HEK293T (cell line): ENCODE measurements at regions not wholly inside any gene's neighbourhood (a gene's known extent, or its start where the extent isn't known, plus 50 kb on each side); places are given as distances from the start of the nearest gene placed in this dataset.

Experiments used
- ARNT ChIP-seq: fragments of 450-650 bp; IDR thresholded peaks from 2 replicates; pipeline ENCODE4 v1.6.1; 2017; ENCODE audit warnings: mild to moderate bottlenecking
- BHLHE40 ChIP-seq: fragments of 450-650 bp; IDR thresholded peaks from 2 replicates; pipeline ENCODE4 v1.6.1; 2016; ENCODE audit warnings: mild to moderate bottlenecking, moderate library complexity, borderline replicate concordance
- CTBP1 ChIP-seq: fragments of 450-650 bp; IDR thresholded peaks from 2 replicates; pipeline ENCODE4 v1.6.1; 2016; ENCODE audit warnings: borderline replicate concordance
- FOXA1 ChIP-seq: fragments of 450-650 bp; IDR thresholded peaks from 2 replicates; pipeline ENCODE4 v1.6.1; 2016; ENCODE audit warnings: mild to moderate bottlenecking
- FOXK2 ChIP-seq: fragments of 450-650 bp; IDR thresholded peaks from 2 replicates; pipeline ENCODE4 v1.6.1; 2016; ENCODE audit warnings: mild to moderate bottlenecking
- FOXM1 ChIP-seq: fragments of 450-650 bp; IDR thresholded peaks from 2 replicates; pipeline ENCODE4 v1.6.1; 2017; ENCODE audit warnings: mild to moderate bottlenecking, borderline replicate concordance
- L3MBTL2 ChIP-seq: fragments of 450-650 bp; conservative IDR thresholded peaks from 2 replicates; pipeline ENCODE4 v1.6.1; 2016; ENCODE audit warnings: mild to moderate bottlenecking
- LEF1 ChIP-seq: fragments of 450-650 bp; IDR thresholded peaks from 2 replicates; pipeline ENCODE4 v1.6.1; 2017; ENCODE audit warnings: mild to moderate bottlenecking, borderline replicate concordance
- NFRKB ChIP-seq: fragments of 450-650 bp; IDR thresholded peaks from 2 replicates; pipeline ENCODE4 v1.6.1; 2016; ENCODE audit warnings: mild to moderate bottlenecking, moderate library complexity
- SP1 ChIP-seq: fragments of 450-650 bp; IDR thresholded peaks from 2 replicates; pipeline ENCODE4 v1.6.1; 2017
- SUZ12 ChIP-seq: fragments of 450-650 bp; IDR thresholded peaks from 2 replicates; pipeline ENCODE4 v1.6.1; 2016; ENCODE audit warnings: mild to moderate bottlenecking
- TARDBP ChIP-seq: fragments of 450-650 bp; IDR thresholded peaks from 2 replicates; pipeline ENCODE4 v1.6.1; 2016
- TF ChIP-seq, protein P1 (sequence below): fragments of 450-650 bp; IDR thresholded peaks from 2 replicates; pipeline ENCODE4 v1.6.1; 2016

DNA sequence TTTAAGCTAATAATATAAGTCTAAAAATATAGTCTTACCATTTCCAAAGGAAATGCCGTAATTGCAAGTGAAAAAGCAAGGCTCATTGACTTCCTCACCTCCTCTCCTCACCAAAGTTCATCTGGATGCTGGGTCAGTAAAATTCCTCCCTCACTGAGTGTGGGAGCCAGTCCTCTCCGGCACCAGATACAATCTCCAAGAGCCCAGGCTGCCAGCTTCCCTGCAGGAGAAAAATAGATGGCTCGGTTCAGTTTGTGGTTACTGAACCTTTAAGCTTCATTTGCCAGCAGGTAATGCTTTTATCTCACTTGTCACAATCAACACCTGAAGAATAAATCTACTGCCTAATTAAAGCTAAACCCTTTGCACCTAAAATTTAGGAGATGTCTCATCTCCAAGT is 115.3 kb upstream of the VLDLR start:
- TF ChIP-seq SUZ12 (no peak), SP1 (no peak), BHLHE40 (no peak), L3MBTL2 (no peak), ARNT (no peak), CTBP1 (no peak), FOXM1 (no peak), FOXK2 (no peak), FOXA1 (no peak), NFRKB (no peak), TARDBP (no peak), LEF1 (no peak)
- TF ChIP-seq, protein P1, sequence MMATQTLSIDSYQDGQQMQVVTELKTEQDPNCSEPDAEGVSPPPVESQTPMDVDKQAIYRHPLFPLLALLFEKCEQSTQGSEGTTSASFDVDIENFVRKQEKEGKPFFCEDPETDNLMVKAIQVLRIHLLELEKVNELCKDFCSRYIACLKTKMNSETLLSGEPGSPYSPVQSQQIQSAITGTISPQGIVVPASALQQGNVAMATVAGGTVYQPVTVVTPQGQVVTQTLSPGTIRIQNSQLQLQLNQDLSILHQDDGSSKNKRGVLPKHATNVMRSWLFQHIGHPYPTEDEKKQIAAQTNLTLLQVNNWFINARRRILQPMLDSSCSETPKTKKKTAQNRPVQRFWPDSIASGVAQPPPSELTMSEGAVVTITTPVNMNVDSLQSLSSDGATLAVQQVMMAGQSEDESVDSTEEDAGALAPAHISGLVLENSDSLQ: no peak
